H1 (cell line): ENCODE measurements at regions not wholly inside any gene's neighbourhood (a gene's known extent, or its start where the extent isn't known, plus 50 kb on each side); places are given as distances from the start of the nearest gene placed in this dataset.

ENCODE experiments used
- BCL11A ChIP-seq, 2 experiments: IDR thresholded peaks; one replicate each; pipeline ENCODE4 v1.6.1; 2011; ENCODE audit warnings: low read depth in 2 of 2, low read length in 2 of 2, mild to moderate bottlenecking in 2 of 2
- BRCA1 ChIP-seq: IDR thresholded peaks from 2 replicates; pipeline ENCODE4 v1.6.1; 2012; ENCODE audit warnings: low read depth, low read length, improper control_type of control experiment
- CTBP2 ChIP-seq: IDR thresholded peaks from 2 replicates; pipeline ENCODE4 v1.7.0; 2011; ENCODE audit warnings: borderline replicate concordance, mild to moderate bottlenecking, moderate library complexity, mixed read lengths, low read length; ENCODE audit not compliant: insufficient read depth, insufficient read length
- EZH2 ChIP-seq: fragments of 200-600 bp; sonication (generic); IDR thresholded peaks from 2 replicates; pipeline ENCODE4 v1.7.1; 2012; ENCODE audit warnings: low read depth, mild to moderate bottlenecking, moderate library complexity, low read length, inconsistent platforms; ENCODE audit not compliant: severe bottlenecking
- POU5F1 ChIP-seq: IDR thresholded peaks from 2 replicates; pipeline ENCODE4 v1.6.1; 2011; ENCODE audit warnings: low read depth, mild to moderate bottlenecking, low read length, moderate library complexity

DNA sequence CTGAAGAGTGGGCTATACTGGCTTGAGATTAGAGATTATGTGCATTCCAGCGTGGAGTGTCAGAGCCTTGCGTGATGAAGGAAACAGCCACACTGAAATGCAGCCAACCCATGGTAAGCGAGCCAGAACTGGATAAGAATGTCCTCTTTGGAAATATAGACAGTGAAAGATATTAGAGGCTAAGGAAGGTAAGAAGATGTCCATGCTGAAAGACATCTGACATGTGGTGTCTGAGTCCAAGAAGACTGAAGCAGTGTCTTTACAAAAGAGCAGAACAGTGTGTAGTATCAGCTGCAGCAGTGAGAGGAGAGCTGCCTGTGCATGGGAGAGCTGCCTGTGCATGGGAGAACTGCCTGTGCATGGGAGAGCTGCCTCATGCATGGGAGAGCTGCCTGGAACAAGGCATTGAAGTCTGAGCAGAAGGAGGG is 672.2 kb downstream of the DIPK2A start (continued):
- TF ChIP-seq CTBP2 = no peak
- no peak for TF ChIP-seq EZH2
- TF ChIP-seq BCL11A (IDR thresholded peaks at IDR 0.05; ENCODE audit: low read depth in 2 of 2, low read length in 2 of 2) = no peak
- TF ChIP-seq POU5F1 = no peak
- no peak for TF ChIP-seq BRCA1
